MM.1S (cell line): ENCODE measurements at regions not wholly inside any gene's neighbourhood (a gene's known extent, or its start where the extent isn't known, plus 50 kb on each side); places are given as distances from the start of the nearest gene placed in this dataset.

Experiments
- DNase-seq: peaks from one replicate; pipeline ENCODE4 v3.0.0-alpha.2; 2015
- H2AFZ ChIP-seq: fragments of 300-600 bp; sonication (generic); 2 replicates; pipeline ENCODE4 v1.6.0; 2016; ENCODE audit warnings: antibody characterized with exemption, low read length
- H3F3A ChIP-seq: fragments of 300-600 bp; sonication (generic); 2 replicates; pipeline ENCODE4 v1.6.1; 2016; ENCODE audit warnings: mild to moderate bottlenecking, antibody characterized with exemption, low read length, moderate library complexity, mixed read lengths; ENCODE audit not compliant: insufficient read depth
- H3K27ac ChIP-seq: fragments of 300-600 bp; sonication (generic); 2 replicates; pipeline ENCODE4 v1.5.1; 2016; ENCODE audit warnings: mild to moderate bottlenecking, low read length
- H3K27me3 ChIP-seq: fragments of 300-600 bp; sonication (generic); replicated peaks from 2 replicates; pipeline ENCODE4 v1.6.0; 2016; ENCODE audit warnings: low read length; ENCODE audit not compliant: insufficient read depth
- H3K36me3 ChIP-seq: fragments of 300-600 bp; sonication (generic); replicated peaks from 2 replicates; pipeline ENCODE4 v1.6.1; 2016; ENCODE audit warnings: mild to moderate bottlenecking, low read length, mixed read lengths; ENCODE audit not compliant: insufficient read depth
- H3K4me1 ChIP-seq: fragments of 300-600 bp; sonication (generic); 2 replicates; pipeline ENCODE4 v1.6.1; 2016; ENCODE audit warnings: low read length, mixed read lengths
- H3K4me2 ChIP-seq: fragments of 300-600 bp; sonication (generic); 2 replicates; pipeline ENCODE4 v1.6.0; 2016; ENCODE audit warnings: low read depth, low read length
- H3K4me3 ChIP-seq: fragments of 300-600 bp; sonication (generic); 2 replicates; pipeline ENCODE4 v1.5.1; 2016; ENCODE audit warnings: low read length, mixed read lengths
- H3K79me2 ChIP-seq: fragments of 300-600 bp; sonication (generic); 2 replicates; pipeline ENCODE4 v1.6.1; 2016; ENCODE audit warnings: mixed run types, low read length, mixed read lengths
- H3K9ac ChIP-seq: fragments of 300-600 bp; sonication (generic); 2 replicates; pipeline ENCODE4 v1.6.1; 2016; ENCODE audit warnings: low read length, mixed read lengths
- H3K9me2 ChIP-seq: fragments of 300-600 bp; sonication (generic); replicated peaks from 2 replicates; pipeline ENCODE4 v1.6.1; 2016; ENCODE audit warnings: mild to moderate bottlenecking, low read length, mixed read lengths; ENCODE audit not compliant: insufficient read depth
- H3K9me3 ChIP-seq: fragments of 300-600 bp; sonication (generic); replicated peaks from 2 replicates; pipeline ENCODE4 v1.6.1; 2016; ENCODE audit warnings: mild to moderate bottlenecking, low read length, mixed read lengths; ENCODE audit not compliant: insufficient read depth
- H4K20me1 ChIP-seq: fragments of 300-600 bp; sonication (generic); 2 replicates; pipeline ENCODE4 v1.6.1; 2016; ENCODE audit warnings: mild to moderate bottlenecking, low read length, moderate library complexity, mixed read lengths; ENCODE audit not compliant: insufficient read depth
- CTCF ChIP-seq: fragments of 300-600 bp; sonication (generic); IDR thresholded peaks from 2 replicates; pipeline ENCODE4 v1.5.1; 2016; ENCODE audit warnings: antibody characterized with exemption, low read length, mixed read lengths
- EZH2 ChIP-seq: fragments of 300-600 bp; sonication (generic); optimal IDR thresholded peaks from 2 replicates; pipeline ENCODE3; 2017; ENCODE audit warnings: low read depth, mild to moderate bottlenecking, antibody characterized with exemption, low read length, mixed read lengths
- EZH2phosphoT487 ChIP-seq: fragments of 300-600 bp; sonication (generic); IDR thresholded peaks from 2 replicates; pipeline ENCODE4 v1.6.1; 2018; ENCODE audit warnings: antibody characterized with exemption, low read length

- Histone ChIP-seq H3K9ac (no peak overlapping the region), H3K9me2 (no peaks in the 10 kb centered on the region), H3K36me3 (no peaks in the 10 kb centered on the region), H3K9me3 (no peaks in the 10 kb centered on the region), H3K27ac (no peak overlapping the region), H2AFZ (no peak overlapping the region), H4K20me1 (no peaks in the 10 kb centered on the region), H3K4me2 (no peak overlapping the region), H3F3A (no peaks in the 10 kb centered on the region), H3K79me2 (no peaks in the 10 kb centered on the region), H3K4me3 (no peak overlapping the region), H3K4me1 (no peaks in the 10 kb centered on the region), H3K27me3 (peaks cover 38% of the 10 kb centered on the region)
- DNase-seq, result no peak
- TF ChIP-seq EZH2, result no peak
- no peak for TF ChIP-seq EZH2phosphoT487
- no peak for TF ChIP-seq CTCF
Observed at GRCh38 chr19:29016353-29016752, 196.6 kb downstream of the UQCRFS1 start.

GRCh38 chr19:29015569-29015968 lies 197.4 kb downstream of the UQCRFS1 start:
- H2AFZ ChIP-seq, result no peak overlapping the region
- H3K9me2 ChIP-seq, result no peaks in the 10 kb centered on the region
- H3K9ac ChIP-seq, result no peak overlapping the region
- no peaks in the 10 kb centered on the region for H4K20me1 ChIP-seq
- no peak for DNase-seq
- H3F3A ChIP-seq, result no peaks in the 10 kb centered on the region
- no peak overlapping the region for H3K4me2 ChIP-seq
- no peaks in the 10 kb centered on the region for H3K9me3 ChIP-seq
- TF ChIP-seq CTCF, result no peak
- TF ChIP-seq EZH2phosphoT487, result no peak
- TF ChIP-seq EZH2, result no peak
- no peak overlapping the region for H3K27ac ChIP-seq
- H3K4me1 ChIP-seq, result no peaks in the 10 kb centered on the region
- no peak overlapping the region for H3K4me3 ChIP-seq
- no peaks in the 10 kb centered on the region for H3K79me2 ChIP-seq
- H3K36me3 ChIP-seq, result no peaks in the 10 kb centered on the region
- peaks cover 41% of the 10 kb centered on the region for H3K27me3 ChIP-seq

- Histone ChIP-seq H3K9me3 (no peaks in the 10 kb centered on the region), H3K4me1 (no peaks in the 10 kb centered on the region), H3K9ac (no peak overlapping the region), H3K4me3 (no peak overlapping the region), H3K4me2 (no peak overlapping the region), H3F3A (no peaks in the 10 kb centered on the region), H3K9me2 (no peaks in the 10 kb centered on the region), H3K27ac (no peak overlapping the region), H4K20me1 (no peaks in the 10 kb centered on the region), H3K27me3 (peaks cover 41% of the 10 kb centered on the region), H3K79me2 (no peaks in the 10 kb centered on the region), H2AFZ (no peak overlapping the region), H3K36me3 (no peaks in the 10 kb centered on the region)
- TF ChIP-seq EZH2phosphoT487 (no peak), CTCF (no peak), EZH2 (no peak)
- no peak for DNase-seq
Observed at GRCh38 chr19:29014857-29015436, 198.0 kb downstream of the UQCRFS1 start.
